GM12878 (cell line): ENCODE measurements at regions not wholly inside any gene's neighbourhood (a gene's known extent, or its start where the extent isn't known, plus 50 kb on each side); places are given as distances from the start of the nearest gene placed in this dataset.

ENCODE experiments used
- ATAC-seq: fragments of 200-7000 bp; cut with Tn5 transposase; 3 replicates; pipeline ENCODE4 v1.9.1; 2020; ENCODE audit warnings: mild to moderate bottlenecking, moderate library complexity
- BruUV-seq: library from RNA; stranded (reverse); fragments of 400-500 nt; replicated peaks from 2 replicates; lab custom pipeline; 2021; lab: Mats Ljungman, UMichigan
- CTCF ChIA-PET: fragments of 300-600 bp; sonication (Branson Sonifier 250); formaldehyde crosslinking; extraction: SDS; loops from one replicate; lab custom pipeline; 2021; ENCODE audit warnings: inconsistent platforms; lab: Yijun Ruan, JAX
- POLR2A ChIA-PET: fragments of 350-600 bp; formaldehyde crosslinking; extraction: SDS; loops from one replicate; lab custom pipeline; 2021; ENCODE audit warnings: inconsistent platforms; lab: Charles Lee
- RAD21 ChIA-PET: fragments of 300-600 bp; sonication (Branson Sonifier 250); formaldehyde crosslinking; loops from one replicate; lab custom pipeline; 2023; ENCODE audit warnings: antibody characterized with exemption; ENCODE audit not compliant: unreplicated experiment; lab: Charles Lee
- SMC1A ChIA-PET: fragments of 300-600 bp; sonication (Branson Sonifier 250); formaldehyde crosslinking; loops from one replicate; lab custom pipeline; 2023; ENCODE audit not compliant: unreplicated experiment, uncharacterized antibody; lab: Charles Lee
- DNase-seq: peaks from one replicate; pipeline ENCODE4 v3.0.0-alpha.2; 2011; ENCODE audit warnings: low read depth, low spot score
- FAIRE-seq: peaks from 3 replicates; lab custom pipeline; 2011; peaks lifted over from hg19 to GRCh38; lab: Jason Lieb, UNC
- H2AFZ ChIP-seq: 2 replicates; pipeline ENCODE4 v1.6.0; 2011; ENCODE audit warnings: low read depth, low read length, control low read depth; ENCODE audit not compliant: control insufficient read depth
- H3K27ac ChIP-seq: 2 replicates; pipeline ENCODE4 v1.5.1; 2011; ENCODE audit warnings: control low read depth; ENCODE audit not compliant: control insufficient read depth, insufficient read depth
- H3K27me3 ChIP-seq, 2 experiments: replicated peaks in 1 of 2; 2 replicates each; pipeline versions ENCODE4 v1.6.0 to v1.6.1; 2011; ENCODE audit warnings: low read length in 1 of 2; ENCODE audit not compliant: control insufficient read depth in 2 of 2, insufficient read depth in 2 of 2
- H3K36me3 ChIP-seq, 2 experiments: 2 replicates each; pipeline ENCODE4 v1.5.1; 2011; ENCODE audit warnings: low read length in 1 of 2; ENCODE audit not compliant: control insufficient read depth in 2 of 2, insufficient read depth in 2 of 2
- H3K4me1 ChIP-seq: 2 replicates; pipeline ENCODE4 v1.6.1; 2011; ENCODE audit warnings: mild to moderate bottlenecking, low read length, moderate library complexity, mixed read lengths; ENCODE audit not compliant: control insufficient read depth, insufficient read depth
- H3K4me2 ChIP-seq: 2 replicates; pipeline ENCODE4 v1.6.0; 2011; ENCODE audit warnings: control low read depth; ENCODE audit not compliant: control insufficient read depth, insufficient read depth
- H3K4me3 ChIP-seq: fragments of 200-600 bp; sonication (generic); 2 replicates; pipeline ENCODE4 v1.5.1; 2016
- H3K79me2 ChIP-seq: 2 replicates; pipeline ENCODE4 v1.6.0; 2011; ENCODE audit warnings: low read length; ENCODE audit not compliant: control insufficient read depth, insufficient read depth
- H3K9ac ChIP-seq: 2 replicates; pipeline ENCODE4 v1.8.0; 2011; ENCODE audit warnings: low read length, control low read depth, mixed read lengths; ENCODE audit not compliant: control insufficient read depth, insufficient read depth
- H3K9me3 ChIP-seq: replicated peaks from 3 replicates; pipeline ENCODE4 v1.5.1; 2011; ENCODE audit warnings: mild to moderate bottlenecking, low read length; ENCODE audit not compliant: control insufficient read depth, insufficient read depth
- H4K20me1 ChIP-seq: 2 replicates; pipeline ENCODE4 v1.6.0; 2011; ENCODE audit not compliant: control insufficient read depth, insufficient read depth
- BCL11A ChIP-seq: IDR thresholded peaks from 2 replicates; pipeline ENCODE4 v1.6.1; 2011; ENCODE audit warnings: low read depth, low read length
- BHLHE40 ChIP-seq, 2 experiments: fragments of 450-650 bp in 1 of 2; IDR thresholded peaks; 2 replicates each; pipeline ENCODE4 v1.6.1; 2011 to 2017; ENCODE audit warnings: low read depth in 2 of 2, borderline replicate concordance in 1 of 2, improper control_type of control experiment in 1 of 2, low read length in 1 of 2, mild to moderate bottlenecking in 1 of 2
- CBX3 ChIP-seq: fragments of 200-600 bp; sonication (generic); IDR thresholded peaks from 2 replicates; pipeline ENCODE4 v1.6.1; 2016; ENCODE audit warnings: low read depth, borderline replicate concordance
- CHD2 ChIP-seq: IDR thresholded peaks from 2 replicates; pipeline ENCODE4 v1.6.1; 2011; ENCODE audit warnings: low read depth, low read length, improper control_type of control experiment, borderline replicate concordance
- EED ChIP-seq: sonication (generic); IDR thresholded peaks from 2 replicates; pipeline ENCODE4 v1.6.1; 2016; ENCODE audit warnings: antibody characterized with exemption, low read depth
- ESRRA ChIP-seq: IDR thresholded peaks from 2 replicates; pipeline ENCODE4 v1.6.1; 2012; ENCODE audit warnings: mild to moderate bottlenecking, low read length, improper control_type of control experiment
- HCFC1 ChIP-seq: fragments of 150-350 bp; IDR thresholded peaks from 2 replicates; pipeline ENCODE4 v1.6.1; 2014; ENCODE audit warnings: low read length
- IKZF2 ChIP-seq, 2 experiments: fragments of 450-650 bp; IDR thresholded peaks; 2 replicates each; pipeline ENCODE4 v1.6.1; 2017; ENCODE audit warnings: mild to moderate bottlenecking in 2 of 2, moderate library complexity in 2 of 2
- IRF4 ChIP-seq: IDR thresholded peaks from 2 replicates; pipeline ENCODE4 v1.6.1; 2011; ENCODE audit warnings: low read depth, low read length
- MTA3 ChIP-seq: IDR thresholded peaks from 2 replicates; pipeline ENCODE4 v1.6.1; 2012; ENCODE audit warnings: low read length, inconsistent platforms, borderline replicate concordance
- NRF1 ChIP-seq: conservative IDR thresholded peaks from 2 replicates; pipeline ENCODE4 v1.6.1; 2011; ENCODE audit warnings: mild to moderate bottlenecking, low read depth, low read length, improper control_type of control experiment
- PAX8 ChIP-seq: fragments of 450-650 bp; IDR thresholded peaks from 2 replicates; pipeline ENCODE4 v1.6.1; 2017; ENCODE audit warnings: mild to moderate bottlenecking, moderate library complexity
- RAD21 ChIP-seq: IDR thresholded peaks from 2 replicates; pipeline ENCODE4 v1.6.1; 2011; ENCODE audit warnings: mild to moderate bottlenecking, low read depth, low read length, moderate library complexity; ENCODE audit not compliant: insufficient read depth
- RAD51 ChIP-seq: fragments of 450-650 bp; IDR thresholded peaks from 2 replicates; pipeline ENCODE4 v1.6.1; 2016; ENCODE audit warnings: moderate library complexity, mild to moderate bottlenecking, inconsistent platforms
- SIN3A ChIP-seq: IDR thresholded peaks from 2 replicates; pipeline ENCODE4 v1.6.1; 2012; ENCODE audit warnings: low read depth, low read length, improper control_type of control experiment
- SMARCA5 ChIP-seq: fragments of 450-650 bp; IDR thresholded peaks from 2 replicates; pipeline ENCODE4 v1.6.1; 2017; ENCODE audit warnings: mild to moderate bottlenecking
- SMC3 ChIP-seq: IDR thresholded peaks from 2 replicates; pipeline ENCODE4 v1.6.1; 2011; ENCODE audit warnings: low read length, improper control_type of control experiment, borderline replicate concordance
- SUZ12 ChIP-seq: fragments of 200-600 bp; sonication (generic); IDR thresholded peaks from one replicate; pipeline ENCODE4 v1.6.1; 2018; ENCODE audit warnings: antibody characterized with exemption, mild to moderate bottlenecking; ENCODE audit not compliant: unreplicated experiment
- TCF7 ChIP-seq: IDR thresholded peaks from 2 replicates; pipeline ENCODE4 v1.6.1; 2014; ENCODE audit warnings: antibody characterized with exemption, borderline replicate concordance
- WGBS: methylation state at CpG from one replicate; pipeline ENCODE4 v1.1.6; 2016; ENCODE audit warnings: low lambda C conversion rate; ENCODE audit not compliant: insufficient replicate concordance, insufficient coverage; ENCODE audit errors: missing lambda C conversion rate; 5-methylcytosine and 5-hydroxymethylcytosine counted together
- in situ Hi-C: fragments of 300-500 bp; cut with MboI; formaldehyde crosslinking; loops from 9 replicates; pipeline ENCODE4 v1.14.3; 2018; ENCODE audit warnings: mixed read lengths
- intact Hi-C: fragments of 100-400 bp; cut with micrococcal nuclease; formaldehyde crosslinking; loops from one replicate; pipeline ENCODE4 v1.14.2; 2022; ENCODE audit not compliant: unreplicated experiment
- TF ChIP-seq, protein P1 (sequence below): IDR thresholded peaks from 2 replicates; pipeline ENCODE4 v1.6.1; 2011; ENCODE audit warnings: low read depth, low read length, improper control_type of control experiment, borderline replicate concordance
- TF ChIP-seq, protein P2 (sequence below): IDR thresholded peaks from 2 replicates; pipeline ENCODE4 v1.6.1; 2012; ENCODE audit warnings: low read depth, low read length, improper control_type of control experiment

DNA sequence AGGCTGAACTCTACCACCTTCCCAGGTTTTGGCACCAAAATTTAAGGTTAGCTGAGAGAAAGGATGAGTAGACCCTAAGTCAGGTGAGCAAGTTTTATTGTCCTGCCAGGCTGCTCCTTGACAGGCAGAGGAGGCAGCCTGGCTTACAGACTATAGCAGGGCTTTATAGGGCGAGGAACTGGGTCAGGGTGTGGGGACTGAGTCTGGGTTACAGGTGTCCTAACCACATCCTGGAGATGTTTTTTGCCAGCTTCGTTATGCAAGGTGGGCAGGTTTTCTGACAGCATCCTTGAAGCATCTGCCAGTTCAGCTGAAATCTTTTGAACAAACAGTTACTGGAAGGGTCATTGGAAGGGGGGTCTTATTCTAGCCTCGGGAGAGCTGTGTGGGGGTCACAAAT, 905.7 kb upstream of the SLITRK5 start:
- H3K27ac ChIP-seq: no peak overlapping the region
- no peak for ATAC-seq
- no peaks in the 10 kb centered on the region for H3K9me3 ChIP-seq
- H3K9ac ChIP-seq: no peak overlapping the region
- H3K27me3 ChIP-seq: no peaks in the 10 kb centered on the region
- H2AFZ ChIP-seq: no peak overlapping the region
- RAD21 ChIA-PET: no interaction called here
- SMC1A ChIA-PET: no interaction called here
- 0% methylated on average over 3 of the region's 3 CpGs for WGBS
- no peaks in the 10 kb centered on the region for H4K20me1 ChIP-seq
- H3K4me1 ChIP-seq: no peaks in the 10 kb centered on the region
- H3K79me2 ChIP-seq: no peaks in the 10 kb centered on the region
- H3K36me3 ChIP-seq: no peaks in the 10 kb centered on the region
- in situ Hi-C loops: no loop called here
- FAIRE-seq: no peak
- no peak overlapping the region for H3K4me3 ChIP-seq
- no peak overlapping the region for H3K4me2 ChIP-seq
- no TSS peak for BruUV-seq
- no peak for TF ChIP-seq ESRRA
- no peak for TF ChIP-seq RAD51
- no peak for TF ChIP-seq CHD2
- TF ChIP-seq TCF7: no peak
- no peak for TF ChIP-seq SMARCA5
- TF ChIP-seq BCL11A: no peak
- no peak for TF ChIP-seq BHLHE40 (IDR thresholded peaks at IDR 0.05; ENCODE audit: borderline replicate concordance in 1 of 2, low read depth in 2 of 2, low read length in 1 of 2)
- TF ChIP-seq EED: no peak
- no peak for TF ChIP-seq SUZ12
- no peak for TF ChIP-seq PAX8
- TF ChIP-seq, all 136 proteins: peak for 0
- intact Hi-C loops: no loop called here
- no peak for DNase-seq
- ChIA-PET CTCF (no interaction called here), POLR2A (no interaction called here)

DNA sequence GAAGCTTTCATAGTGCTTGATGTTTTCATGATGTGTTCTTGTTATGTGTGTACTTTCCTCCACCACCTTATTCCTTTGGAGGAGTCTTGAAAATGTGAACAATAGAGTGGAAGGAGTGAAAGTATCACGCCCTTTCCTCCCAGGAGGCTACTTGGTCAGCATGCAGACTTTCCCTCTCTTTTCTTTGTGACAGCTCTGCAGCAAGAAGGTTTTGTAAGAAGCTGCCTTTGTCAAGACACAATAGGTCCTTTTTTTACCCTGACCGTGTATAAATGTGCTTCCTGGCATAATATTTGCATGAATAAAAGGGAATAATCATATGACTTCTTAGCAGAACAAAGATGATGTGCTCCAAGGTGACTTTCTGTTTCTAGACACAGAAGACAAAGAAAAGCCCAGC, 882.6 kb upstream of the SLITRK5 start:
- 0% methylated on average over 2 of the region's 2 CpGs for WGBS
- TF ChIP-seq SIN3A (no peak), IKZF2 (IDR thresholded peaks at IDR 0.05) (no peak), NRF1 (no peak), CBX3 (no peak), IRF4 (no peak), RAD21 (no peak), MTA3 (no peak), HCFC1 (no peak), SMC3 (no peak)
- TF ChIP-seq, protein P1, sequence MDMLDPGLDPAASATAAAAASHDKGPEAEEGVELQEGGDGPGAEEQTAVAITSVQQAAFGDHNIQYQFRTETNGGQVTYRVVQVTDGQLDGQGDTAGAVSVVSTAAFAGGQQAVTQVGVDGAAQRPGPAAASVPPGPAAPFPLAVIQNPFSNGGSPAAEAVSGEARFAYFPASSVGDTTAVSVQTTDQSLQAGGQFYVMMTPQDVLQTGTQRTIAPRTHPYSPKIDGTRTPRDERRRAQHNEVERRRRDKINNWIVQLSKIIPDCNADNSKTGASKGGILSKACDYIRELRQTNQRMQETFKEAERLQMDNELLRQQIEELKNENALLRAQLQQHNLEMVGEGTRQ: no peak
- TF ChIP-seq, protein P2, sequence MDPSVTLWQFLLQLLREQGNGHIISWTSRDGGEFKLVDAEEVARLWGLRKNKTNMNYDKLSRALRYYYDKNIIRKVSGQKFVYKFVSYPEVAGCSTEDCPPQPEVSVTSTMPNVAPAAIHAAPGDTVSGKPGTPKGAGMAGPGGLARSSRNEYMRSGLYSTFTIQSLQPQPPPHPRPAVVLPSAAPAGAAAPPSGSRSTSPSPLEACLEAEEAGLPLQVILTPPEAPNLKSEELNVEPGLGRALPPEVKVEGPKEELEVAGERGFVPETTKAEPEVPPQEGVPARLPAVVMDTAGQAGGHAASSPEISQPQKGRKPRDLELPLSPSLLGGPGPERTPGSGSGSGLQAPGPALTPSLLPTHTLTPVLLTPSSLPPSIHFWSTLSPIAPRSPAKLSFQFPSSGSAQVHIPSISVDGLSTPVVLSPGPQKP: no peak

More for the DNA sequence above, 882.6 kb upstream of the SLITRK5 start:
- CTCF ChIA-PET: no interaction called here
- no peaks in the 10 kb centered on the region for H4K20me1 ChIP-seq
- H3K4me1 ChIP-seq: no peaks in the 10 kb centered on the region
- POLR2A ChIA-PET: no interaction called here
- SMC1A ChIA-PET: no interaction called here
- no peak overlapping the region for H2AFZ ChIP-seq
- H3K9ac ChIP-seq: no peak overlapping the region
- no peak overlapping the region for H3K4me2 ChIP-seq
- no peaks in the 10 kb centered on the region; the same call in 1 of the 3 replicates for H3K9me3 ChIP-seq
- no peak for DNase-seq
- ATAC-seq: no peak
- H3K4me3 ChIP-seq: no peak overlapping the region
- H3K36me3 ChIP-seq: no peaks in the 10 kb centered on the region
- in situ Hi-C loops: no loop called here
- FAIRE-seq: no peak
- intact Hi-C loops: no loop called here
- no peaks in the 10 kb centered on the region for H3K27me3 ChIP-seq
- no peak overlapping the region for H3K27ac ChIP-seq
- RAD21 ChIA-PET: no interaction called here
- no TSS peak for BruUV-seq
- no peaks in the 10 kb centered on the region for H3K79me2 ChIP-seq
